GM10266 (cell line): ENCODE measurements at regions not wholly inside any gene's neighbourhood (a gene's known extent, or its start where the extent isn't known, plus 50 kb on each side); places are given as distances from the start of the nearest gene placed in this dataset.

Experiments used
- DNase-seq: peaks from one replicate; pipeline ENCODE4 v3.0.0; 2012; ENCODE audit errors: extremely low spot score
- TF ChIP-seq, protein P1 (sequence below): IDR thresholded peaks from 2 replicates; pipeline ENCODE4 v1.5.1; 2012; ENCODE audit warnings: mild to moderate bottlenecking, low read depth; ENCODE audit not compliant: control insufficient read depth, insufficient read depth; ENCODE audit errors: missing control alignments

GRCh38 chr10:4088354-4089066 is 303.5 kb upstream of the KLF6 start:
- no peak for DNase-seq
- TF ChIP-seq, protein P1, sequence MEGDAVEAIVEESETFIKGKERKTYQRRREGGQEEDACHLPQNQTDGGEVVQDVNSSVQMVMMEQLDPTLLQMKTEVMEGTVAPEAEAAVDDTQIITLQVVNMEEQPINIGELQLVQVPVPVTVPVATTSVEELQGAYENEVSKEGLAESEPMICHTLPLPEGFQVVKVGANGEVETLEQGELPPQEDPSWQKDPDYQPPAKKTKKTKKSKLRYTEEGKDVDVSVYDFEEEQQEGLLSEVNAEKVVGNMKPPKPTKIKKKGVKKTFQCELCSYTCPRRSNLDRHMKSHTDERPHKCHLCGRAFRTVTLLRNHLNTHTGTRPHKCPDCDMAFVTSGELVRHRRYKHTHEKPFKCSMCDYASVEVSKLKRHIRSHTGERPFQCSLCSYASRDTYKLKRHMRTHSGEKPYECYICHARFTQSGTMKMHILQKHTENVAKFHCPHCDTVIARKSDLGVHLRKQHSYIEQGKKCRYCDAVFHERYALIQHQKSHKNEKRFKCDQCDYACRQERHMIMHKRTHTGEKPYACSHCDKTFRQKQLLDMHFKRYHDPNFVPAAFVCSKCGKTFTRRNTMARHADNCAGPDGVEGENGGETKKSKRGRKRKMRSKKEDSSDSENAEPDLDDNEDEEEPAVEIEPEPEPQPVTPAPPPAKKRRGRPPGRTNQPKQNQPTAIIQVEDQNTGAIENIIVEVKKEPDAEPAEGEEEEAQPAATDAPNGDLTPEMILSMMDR = no peak

- DNase-seq = no peak
- TF ChIP-seq, protein P1 = no peak
These were observed 301.3 kb upstream of the KLF6 start for GRCh38 chr10:4086131-4086898.

GRCh38 chr10:4083509-4084003 is 298.5 kb upstream of the KLF6 start:
- TF ChIP-seq, protein P1 = no peak
- no peak for DNase-seq

- TF ChIP-seq, protein P1 = no peak
- DNase-seq = no peak
These were observed 297.9 kb upstream of the KLF6 start for GRCh38 chr10:4082861-4083260.

DNA sequence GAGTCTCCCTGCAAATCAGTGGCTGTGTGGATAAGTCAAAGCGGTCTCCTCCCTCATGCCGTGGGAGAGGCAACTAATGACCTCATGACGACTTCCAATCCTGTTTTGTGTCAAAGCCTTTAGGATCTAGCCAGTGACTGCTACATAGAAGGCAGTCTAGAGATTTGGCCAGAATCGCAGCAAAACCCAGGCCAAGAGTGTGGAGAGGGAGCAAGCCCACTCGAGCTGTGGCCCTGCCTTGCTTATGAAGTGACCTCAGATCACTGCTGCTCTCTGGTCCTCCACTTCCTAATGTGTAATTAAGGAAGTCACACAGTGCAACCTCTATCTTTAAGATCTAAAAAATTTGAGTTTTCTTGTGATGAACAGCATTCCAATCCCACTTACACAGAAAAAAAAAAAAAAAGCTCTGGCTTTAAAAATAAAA is 296.7 kb upstream of the KLF6 start:
- TF ChIP-seq, protein P1 = no peak
- DNase-seq = no peak

DNA sequence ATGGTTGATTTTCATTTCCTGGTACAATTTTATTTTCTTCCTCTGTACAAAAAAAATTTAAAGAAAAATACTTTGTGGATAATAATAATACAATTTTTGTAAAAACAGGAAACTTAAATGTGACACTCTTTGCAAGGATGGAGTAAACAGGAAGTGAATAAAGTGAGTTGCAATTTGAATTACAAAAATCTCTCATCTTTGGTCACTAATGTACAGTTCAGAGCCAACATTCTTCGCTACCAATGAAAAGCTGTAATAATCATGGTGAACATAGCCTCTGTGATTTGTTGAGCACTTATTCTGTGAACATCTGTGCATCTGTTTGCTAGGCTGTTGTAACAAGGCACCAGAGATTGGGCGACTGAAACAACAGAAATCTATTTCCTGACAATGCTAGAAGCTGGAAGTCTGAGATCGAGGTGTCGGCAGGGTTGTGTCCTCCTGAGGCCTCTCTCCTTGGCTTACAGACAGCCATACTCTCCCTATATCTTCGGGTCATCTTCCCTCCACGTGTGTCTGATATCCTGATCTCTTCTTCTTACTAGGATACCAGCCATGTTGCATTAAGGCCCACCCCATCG is 295.3 kb upstream of the KLF6 start:
- no peak for DNase-seq
- TF ChIP-seq, protein P1 = no peak

GRCh38 chr10:4079803-4080202 is 294.8 kb upstream of the KLF6 start:
- TF ChIP-seq, protein P1 = no peak
- DNase-seq = no peak
